AG04450 (cell line): ENCODE measurements at regions not wholly inside any gene's neighbourhood (a gene's known extent, or its start where the extent isn't known, plus 50 kb on each side); places are given as distances from the start of the nearest gene placed in this dataset.

Source experiments
- CTCF ChIA-PET: fragments of 300-600, 350-600 bp; formaldehyde crosslinking; extraction: SDS; loops from one replicate; lab custom pipeline; 2022; ENCODE audit warnings: antibody characterized with exemption, inconsistent platforms; lab: Charles Lee
- POLR2A ChIA-PET: fragments of 350-600 bp; formaldehyde crosslinking; extraction: SDS; loops from one replicate; lab custom pipeline; 2021; ENCODE audit warnings: antibody characterized with exemption, inconsistent platforms; lab: Yijun Ruan, JAX
- DNase-seq: peaks from one replicate; pipeline ENCODE4 v3.0.0-alpha.2; 2011; ENCODE audit warnings: low read depth, low spot score
- H3K27ac ChIP-seq: one replicate; pipeline ENCODE4 v1.5.1; 2012; ENCODE audit warnings: low read depth, low read length, control low read depth
- H3K27me3 ChIP-seq: one replicate; pipeline ENCODE4 v1.6.0; 2012; ENCODE audit warnings: low read length; ENCODE audit not compliant: control insufficient read depth, insufficient read depth
- H3K4me3 ChIP-seq: 2 replicates; pipeline ENCODE4 v1.5.1; 2011; ENCODE audit warnings: mild to moderate bottlenecking, low read depth, low read length, control low read depth
- H3K9me3 ChIP-seq: 2 replicates; pipeline ENCODE4 v1.5.1; 2012; ENCODE audit warnings: low read length; ENCODE audit not compliant: control insufficient read depth, insufficient read depth
- CTCF ChIP-seq: IDR thresholded peaks from 2 replicates; pipeline ENCODE4 v1.5.1; 2011; ENCODE audit warnings: low read depth, low read length, control low read depth, inconsistent platforms

DNA sequence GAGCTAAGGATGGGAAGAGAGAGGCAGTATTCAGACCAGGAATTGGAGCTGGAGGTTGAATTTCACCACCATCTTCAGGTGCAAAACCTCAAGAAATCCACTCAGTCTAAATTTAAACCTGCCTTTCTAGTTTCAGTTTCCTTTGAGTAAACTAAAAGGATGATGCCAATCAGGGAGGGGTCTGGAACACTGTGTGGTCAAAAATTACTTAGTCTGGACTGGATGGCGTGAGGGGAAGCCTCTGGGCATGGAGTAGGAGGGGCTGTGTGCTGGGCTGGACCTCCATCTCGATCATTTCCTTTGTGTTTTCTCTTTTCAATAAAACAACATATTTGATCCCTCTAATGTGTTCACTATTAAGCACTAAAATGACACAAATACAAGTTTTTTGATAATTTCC is 120.1 kb downstream of the GC start:
- H3K4me3 ChIP-seq: no peak overlapping the region
- no peak for TF ChIP-seq CTCF
- ChIA-PET POLR2A (no interaction called here), CTCF (no interaction called here)
- H3K27ac ChIP-seq: no peak overlapping the region
- H3K9me3 ChIP-seq: no peaks in the 10 kb centered on the region
- no peaks in the 10 kb centered on the region for H3K27me3 ChIP-seq
- DNase-seq: no peak

GRCh38 chr4:71659979-71660378 is 123.9 kb downstream of the GC start:
- no peak overlapping the region for H3K4me3 ChIP-seq
- no peak overlapping the region for H3K27ac ChIP-seq
- H3K27me3 ChIP-seq: peaks cover 4% of the 10 kb centered on the region
- ChIA-PET CTCF (no interaction called here), POLR2A (no interaction called here)
- DNase-seq: no peak
- TF ChIP-seq CTCF: no peak
- H3K9me3 ChIP-seq: no peaks in the 10 kb centered on the region

DNA sequence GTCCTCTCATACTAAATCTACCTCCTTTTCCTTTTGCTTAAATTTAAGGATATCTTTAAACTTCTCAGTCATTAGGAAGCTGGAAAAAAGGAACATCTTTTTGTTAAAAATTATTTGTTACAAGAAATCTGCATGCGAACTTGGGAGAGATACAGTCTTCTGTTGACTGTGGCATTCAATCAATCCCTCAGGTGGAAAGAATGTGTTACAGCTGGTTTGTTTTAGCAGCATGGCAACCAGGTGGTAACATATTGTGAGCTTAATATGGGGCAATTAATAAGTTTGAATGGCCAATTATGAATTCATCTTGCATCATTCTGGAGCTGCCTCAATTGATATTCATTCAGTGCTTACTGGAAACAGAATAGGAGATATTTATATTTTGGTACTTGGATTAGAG is 135.0 kb downstream of the GC start:
- no peak overlapping the region for H3K4me3 ChIP-seq
- no peak for TF ChIP-seq CTCF
- ChIA-PET CTCF (no interaction called here), POLR2A (no interaction called here)
- no peaks in the 10 kb centered on the region for H3K27me3 ChIP-seq
- H3K27ac ChIP-seq: no peak overlapping the region
- no peak for DNase-seq
- H3K9me3 ChIP-seq: no peaks in the 10 kb centered on the region

DNA sequence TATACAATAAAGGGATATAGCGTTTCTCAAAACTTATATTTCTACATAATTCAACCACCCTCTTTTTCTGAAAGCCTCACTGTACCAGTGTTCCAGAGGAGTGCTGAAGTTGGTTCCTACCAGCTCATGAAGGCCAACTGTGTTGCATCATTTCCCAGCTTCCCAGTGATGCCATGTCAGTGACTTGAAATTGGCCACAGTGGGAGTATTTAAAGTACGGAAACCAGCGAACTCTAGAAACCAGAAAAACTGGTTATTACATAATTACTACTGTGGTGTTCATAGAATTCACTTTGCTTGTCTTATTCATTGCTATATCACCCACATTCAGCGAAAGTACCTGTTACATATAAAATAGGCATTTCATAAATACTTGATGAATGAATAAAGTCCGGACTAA is 135.4 kb downstream of the GC start:
- H3K9me3 ChIP-seq: no peaks in the 10 kb centered on the region
- H3K27ac ChIP-seq: no peak overlapping the region
- CTCF ChIA-PET: no interaction called here
- H3K4me3 ChIP-seq: no peak overlapping the region
- no peak for DNase-seq
- POLR2A ChIA-PET: no interaction called here
- H3K27me3 ChIP-seq: no peaks in the 10 kb centered on the region
- no peak for TF ChIP-seq CTCF

DNA sequence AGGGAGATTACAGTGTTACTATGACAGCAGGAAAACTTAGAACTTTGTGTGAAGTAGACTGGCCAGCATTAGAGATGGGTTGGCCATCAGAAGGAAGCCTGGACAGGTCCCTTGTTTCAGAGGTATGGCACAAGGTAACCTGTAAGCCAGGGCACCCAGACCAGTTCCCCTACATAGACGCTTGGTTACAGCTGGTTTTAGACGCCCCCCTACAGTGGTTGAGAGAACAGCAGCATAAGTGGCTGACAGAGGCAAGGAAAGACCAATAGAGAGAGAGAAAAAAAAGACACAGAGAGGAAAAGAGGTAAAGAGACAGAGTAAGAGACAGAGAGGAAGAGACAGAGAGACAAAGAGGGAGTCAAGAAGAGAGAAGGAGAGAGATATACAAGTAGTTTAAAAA is 144.5 kb downstream of the GC start:
- Histone ChIP-seq H3K9me3 (no peaks in the 10 kb centered on the region), H3K4me3 (no peak overlapping the region), H3K27me3 (no peaks in the 10 kb centered on the region), H3K27ac (no peak overlapping the region)
- DNase-seq: no peak
- CTCF ChIA-PET: no interaction called here
- TF ChIP-seq CTCF: no peak
- POLR2A ChIA-PET: no interaction called here
